GM12872 (cell line): ENCODE measurements at regions not wholly inside any gene's neighbourhood (a gene's known extent, or its start where the extent isn't known, plus 50 kb on each side); places are given as distances from the start of the nearest gene placed in this dataset.

Experiments used
- TF ChIP-seq, protein P1 (sequence below): IDR thresholded peaks from 3 replicates; pipeline ENCODE4 v1.5.1; 2011; ENCODE audit warnings: low read depth, mild to moderate bottlenecking, low read length, moderate library complexity; ENCODE audit not compliant: insufficient read depth

DNA sequence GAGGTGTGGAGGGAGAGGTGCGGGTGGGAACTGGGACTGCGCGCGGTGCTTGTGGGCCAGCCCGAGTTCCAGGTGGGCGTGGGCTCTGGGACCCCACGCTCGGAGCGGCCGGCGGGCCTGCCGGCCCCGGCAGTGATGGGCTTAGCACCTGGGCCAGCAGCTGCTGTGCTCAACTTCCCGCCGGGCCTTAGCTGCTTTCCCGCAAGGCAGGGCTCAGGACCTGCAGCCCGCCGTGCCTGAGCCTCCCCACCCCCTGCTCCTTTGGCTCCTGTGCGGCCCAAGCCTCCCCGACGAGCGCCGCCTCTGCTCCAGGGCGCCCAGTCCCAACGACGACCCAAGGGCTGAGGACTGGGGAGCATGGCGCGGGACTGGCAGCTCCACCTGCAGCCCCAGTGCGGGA lies 232.7 kb downstream of the FGFR2 start:
- TF ChIP-seq, protein P1, sequence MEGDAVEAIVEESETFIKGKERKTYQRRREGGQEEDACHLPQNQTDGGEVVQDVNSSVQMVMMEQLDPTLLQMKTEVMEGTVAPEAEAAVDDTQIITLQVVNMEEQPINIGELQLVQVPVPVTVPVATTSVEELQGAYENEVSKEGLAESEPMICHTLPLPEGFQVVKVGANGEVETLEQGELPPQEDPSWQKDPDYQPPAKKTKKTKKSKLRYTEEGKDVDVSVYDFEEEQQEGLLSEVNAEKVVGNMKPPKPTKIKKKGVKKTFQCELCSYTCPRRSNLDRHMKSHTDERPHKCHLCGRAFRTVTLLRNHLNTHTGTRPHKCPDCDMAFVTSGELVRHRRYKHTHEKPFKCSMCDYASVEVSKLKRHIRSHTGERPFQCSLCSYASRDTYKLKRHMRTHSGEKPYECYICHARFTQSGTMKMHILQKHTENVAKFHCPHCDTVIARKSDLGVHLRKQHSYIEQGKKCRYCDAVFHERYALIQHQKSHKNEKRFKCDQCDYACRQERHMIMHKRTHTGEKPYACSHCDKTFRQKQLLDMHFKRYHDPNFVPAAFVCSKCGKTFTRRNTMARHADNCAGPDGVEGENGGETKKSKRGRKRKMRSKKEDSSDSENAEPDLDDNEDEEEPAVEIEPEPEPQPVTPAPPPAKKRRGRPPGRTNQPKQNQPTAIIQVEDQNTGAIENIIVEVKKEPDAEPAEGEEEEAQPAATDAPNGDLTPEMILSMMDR: no peak

DNA sequence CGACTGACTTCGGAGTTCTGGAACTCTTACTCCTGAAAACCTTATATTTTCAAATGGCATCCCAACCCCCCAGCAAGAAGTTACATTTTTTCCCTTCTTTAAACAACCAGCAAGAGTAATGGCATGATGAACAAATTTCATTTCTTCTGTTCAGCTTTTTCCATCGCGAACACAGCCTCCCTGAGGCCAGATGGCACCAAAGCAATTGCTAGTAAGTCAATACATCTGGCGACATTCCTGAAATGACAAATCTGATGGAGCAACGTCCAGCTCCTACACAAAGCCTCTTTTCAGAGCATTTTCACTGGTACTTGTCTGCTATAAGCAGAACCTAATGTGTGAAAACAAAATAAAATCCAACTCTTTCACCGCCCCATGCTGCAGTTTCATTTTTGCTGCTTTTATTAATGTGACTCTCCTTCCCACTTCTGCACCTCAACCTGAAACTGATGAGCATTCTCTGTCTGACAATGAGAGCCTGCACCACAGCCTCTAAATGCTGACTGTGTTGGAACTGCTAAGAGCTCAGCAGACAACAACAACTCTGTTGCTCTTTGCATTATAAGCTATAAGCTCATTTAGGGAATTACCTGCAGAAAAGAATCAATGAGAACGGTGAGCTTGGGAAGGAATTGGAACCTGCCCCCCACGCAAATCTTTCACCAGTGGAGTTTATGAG lies 229.8 kb downstream of the FGFR2 start:
- TF ChIP-seq, protein P1: no peak

DNA sequence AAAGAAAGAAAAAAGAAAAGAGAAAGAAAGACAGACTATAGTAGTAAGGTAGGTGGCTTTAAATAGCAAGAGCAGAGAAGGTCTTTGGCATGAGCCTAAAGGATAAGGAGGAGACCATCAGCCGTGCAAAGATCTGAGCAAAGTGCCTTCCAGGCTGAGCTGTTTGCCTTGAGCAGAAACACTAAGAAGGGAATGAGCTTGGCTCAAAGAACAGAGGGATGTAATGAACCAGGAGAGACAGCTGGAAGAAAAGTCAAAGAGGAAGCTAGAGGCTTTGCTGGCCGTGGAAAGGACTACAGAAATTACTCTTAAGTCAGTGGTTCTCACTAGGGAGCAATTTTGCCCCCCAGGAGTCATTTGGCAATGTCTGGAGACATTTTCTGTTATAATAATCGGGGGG lies 228.6 kb downstream of the FGFR2 start:
- TF ChIP-seq, protein P1: no peak

DNA sequence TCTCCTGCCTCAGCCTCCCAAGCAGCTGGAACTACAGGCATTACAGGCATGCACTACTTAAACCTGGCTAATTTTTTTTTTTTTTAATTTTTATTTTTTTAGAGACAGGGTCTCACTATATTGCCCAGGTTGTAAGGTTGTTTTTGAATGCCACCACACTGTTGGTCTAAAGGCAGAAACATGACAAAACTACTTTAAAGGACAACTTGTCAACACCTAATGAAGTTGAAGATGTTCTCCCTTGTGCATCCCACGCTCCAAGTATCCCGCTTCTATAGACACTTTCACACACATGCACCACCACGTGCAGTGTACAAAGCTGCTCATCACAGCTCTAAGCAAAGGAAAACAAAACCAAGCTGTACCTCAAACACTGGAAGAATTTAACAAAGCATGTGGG lies 226.4 kb downstream of the FGFR2 start:
- TF ChIP-seq, protein P1: no peak

DNA sequence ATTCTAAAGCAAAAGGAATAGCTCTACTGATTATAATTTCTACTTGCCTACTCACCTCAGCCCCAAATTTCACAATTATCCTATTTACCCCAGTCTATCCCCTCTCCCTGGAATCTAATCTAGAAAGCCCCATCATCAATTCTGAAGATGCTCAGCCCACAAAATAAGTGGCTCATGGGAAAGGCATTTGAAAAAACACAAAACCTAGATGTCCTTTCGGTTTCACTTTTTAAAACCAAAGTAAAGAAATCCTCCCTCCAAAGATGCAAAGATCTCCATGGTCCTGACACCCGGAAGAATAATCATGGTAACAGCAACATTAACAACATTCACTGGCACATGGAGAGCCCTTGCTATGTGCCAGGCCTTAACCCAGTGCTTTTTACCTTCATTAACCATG lies 224.8 kb downstream of the FGFR2 start:
- TF ChIP-seq, protein P1: no peak

DNA sequence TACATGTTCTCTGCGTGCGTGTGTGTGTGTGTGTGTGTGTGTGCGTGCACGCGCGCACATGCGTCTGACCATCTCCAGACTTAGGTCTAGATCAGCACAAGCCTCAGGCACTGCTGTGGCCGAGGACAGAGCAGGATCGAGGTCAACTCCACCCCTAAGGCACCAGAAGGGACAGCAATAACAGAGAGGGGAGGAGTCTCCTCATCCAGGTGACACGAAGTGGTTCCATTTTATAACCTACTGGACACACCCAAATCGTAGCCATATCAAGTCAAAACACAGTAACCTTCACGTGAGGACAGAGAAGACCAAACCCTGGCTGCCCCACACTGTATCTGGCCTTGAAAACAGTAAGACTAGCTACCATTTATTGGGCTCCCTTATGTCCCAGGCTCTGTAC lies 224.1 kb downstream of the FGFR2 start:
- TF ChIP-seq, protein P1: no peak

DNA sequence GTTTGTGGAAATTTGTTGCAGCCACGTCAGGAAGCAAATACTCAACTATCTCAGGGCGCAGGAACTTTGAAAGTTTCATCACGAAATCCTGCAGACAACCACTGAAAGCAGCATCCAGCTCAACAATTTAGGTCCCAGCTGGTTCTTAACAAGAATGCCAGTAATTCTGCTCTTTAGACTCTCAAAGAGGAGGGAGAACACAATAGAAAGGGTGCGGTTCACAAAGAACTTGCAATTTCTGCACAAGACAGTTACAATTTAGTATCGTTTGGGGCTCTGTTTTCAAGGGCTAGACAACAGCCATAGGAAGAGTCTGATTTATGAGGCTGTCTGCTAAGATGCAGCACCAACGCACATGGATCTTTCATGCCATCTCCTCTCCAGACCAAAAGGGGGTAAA lies 223.1 kb downstream of the FGFR2 start:
- TF ChIP-seq, protein P1: no peak
